ENCODE measurements at regions not wholly inside any gene's neighbourhood (a gene's known extent, or its start where the extent isn't known, plus 50 kb on each side); places are given as distances from the start of the nearest gene placed in this dataset.

DNA sequence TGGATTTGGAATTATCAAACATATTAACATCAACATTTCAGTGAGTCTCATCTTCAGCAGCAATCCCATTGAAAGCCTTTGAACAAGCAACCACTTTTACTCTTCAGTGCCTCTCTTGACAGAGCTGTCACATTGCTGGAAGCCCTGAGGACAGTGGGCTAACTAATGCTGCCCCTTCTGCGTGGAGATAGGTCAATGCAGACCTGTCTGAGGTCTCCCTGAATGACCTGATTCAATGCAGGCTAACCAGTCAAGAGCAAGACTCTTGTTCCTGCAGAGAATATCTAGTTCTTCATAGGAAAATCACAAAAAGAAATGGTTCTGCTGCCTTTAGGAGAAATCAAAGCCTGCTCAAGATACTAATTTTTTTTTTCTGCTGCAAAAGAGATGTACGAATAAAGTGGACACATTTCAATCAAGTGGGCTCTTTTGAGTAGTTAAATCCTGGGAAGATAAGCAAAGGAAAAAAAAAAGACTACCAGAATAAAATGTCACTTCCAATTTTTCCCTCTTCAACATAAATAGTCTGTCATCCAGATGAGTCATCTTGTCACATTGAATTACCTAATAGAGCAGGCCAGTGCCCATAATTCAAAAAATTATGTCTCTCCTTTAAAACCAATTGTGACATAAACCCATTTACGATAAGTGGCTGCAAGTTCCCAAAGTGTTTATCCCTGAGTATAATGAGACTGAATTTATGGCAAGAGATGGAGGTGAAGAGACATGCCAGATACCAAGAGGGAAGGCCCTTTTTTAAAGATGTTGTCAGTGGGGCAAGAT is 1269.0 kb upstream of the DDX18 start:
- DNase-seq (ENCODE audit: low read depth, low spot score) (no peak), ATAC-seq (no peak), FAIRE-seq (no peak)
- ChIA-PET SMC1A (ENCODE audit: uncharacterized antibody, unreplicated experiment) (no interaction called here), CTCF (no interaction called here), RAD21 (ENCODE audit: unreplicated experiment) (no interaction called here), POLR2A (no interaction called here)
- intact Hi-C loops (cut with micrococcal nuclease; ENCODE audit: unreplicated experiment) = no loop called here
- Histone ChIP-seq H3K4me2 (ENCODE audit: control insufficient read depth, insufficient read depth) (no peak overlapping the region), H3K9me3 (replicated peaks; ENCODE audit: control insufficient read depth, insufficient read depth, low read length) (no peaks in the 10 kb centered on the region), H3K79me2 (ENCODE audit: control insufficient read depth, insufficient read depth, low read length) (no peaks in the 10 kb centered on the region), H3K9ac (ENCODE audit: control insufficient read depth, insufficient read depth, low read length) (no peak overlapping the region), H3K27me3 (replicated peaks in 1 of 2; ENCODE audit: control insufficient read depth in 2 of 2, insufficient read depth in 2 of 2, low read length in 1 of 2) (no peaks in the 10 kb centered on the region), H2AFZ (ENCODE audit: control insufficient read depth, low read depth, low read length) (no peak overlapping the region), H3K4me3 (no peak overlapping the region), H3K36me3 (ENCODE audit: control insufficient read depth in 2 of 2, insufficient read depth in 2 of 2, low read length in 1 of 2) (no peaks in the 10 kb centered on the region), H3K4me1 (ENCODE audit: control insufficient read depth, insufficient read depth, low read length) (no peaks in the 10 kb centered on the region), H4K20me1 (ENCODE audit: control insufficient read depth, insufficient read depth) (no peaks in the 10 kb centered on the region), H3K27ac (ENCODE audit: control insufficient read depth, insufficient read depth) (no peak overlapping the region)
- BruUV-seq (replicated peaks) = no TSS peak
- in situ Hi-C loops (cut with MboI) = no loop called here
- WGBS (ENCODE audit: insufficient coverage, insufficient replicate concordance, low lambda C conversion rate, missing lambda C conversion rate) = 16% methylated on average over 3 of the region's 3 CpGs
- TF ChIP-seq, protein P1, sequence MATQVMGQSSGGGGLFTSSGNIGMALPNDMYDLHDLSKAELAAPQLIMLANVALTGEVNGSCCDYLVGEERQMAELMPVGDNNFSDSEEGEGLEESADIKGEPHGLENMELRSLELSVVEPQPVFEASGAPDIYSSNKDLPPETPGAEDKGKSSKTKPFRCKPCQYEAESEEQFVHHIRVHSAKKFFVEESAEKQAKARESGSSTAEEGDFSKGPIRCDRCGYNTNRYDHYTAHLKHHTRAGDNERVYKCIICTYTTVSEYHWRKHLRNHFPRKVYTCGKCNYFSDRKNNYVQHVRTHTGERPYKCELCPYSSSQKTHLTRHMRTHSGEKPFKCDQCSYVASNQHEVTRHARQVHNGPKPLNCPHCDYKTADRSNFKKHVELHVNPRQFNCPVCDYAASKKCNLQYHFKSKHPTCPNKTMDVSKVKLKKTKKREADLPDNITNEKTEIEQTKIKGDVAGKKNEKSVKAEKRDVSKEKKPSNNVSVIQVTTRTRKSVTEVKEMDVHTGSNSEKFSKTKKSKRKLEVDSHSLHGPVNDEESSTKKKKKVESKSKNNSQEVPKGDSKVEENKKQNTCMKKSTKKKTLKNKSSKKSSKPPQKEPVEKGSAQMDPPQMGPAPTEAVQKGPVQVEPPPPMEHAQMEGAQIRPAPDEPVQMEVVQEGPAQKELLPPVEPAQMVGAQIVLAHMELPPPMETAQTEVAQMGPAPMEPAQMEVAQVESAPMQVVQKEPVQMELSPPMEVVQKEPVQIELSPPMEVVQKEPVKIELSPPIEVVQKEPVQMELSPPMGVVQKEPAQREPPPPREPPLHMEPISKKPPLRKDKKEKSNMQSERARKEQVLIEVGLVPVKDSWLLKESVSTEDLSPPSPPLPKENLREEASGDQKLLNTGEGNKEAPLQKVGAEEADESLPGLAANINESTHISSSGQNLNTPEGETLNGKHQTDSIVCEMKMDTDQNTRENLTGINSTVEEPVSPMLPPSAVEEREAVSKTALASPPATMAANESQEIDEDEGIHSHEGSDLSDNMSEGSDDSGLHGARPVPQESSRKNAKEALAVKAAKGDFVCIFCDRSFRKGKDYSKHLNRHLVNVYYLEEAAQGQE (IDR thresholded peaks at IDR 0.05; ENCODE audit: low read depth, low read length) = no peak
- TF ChIP-seq CEBPB (IDR thresholded peaks at IDR 0.05; ENCODE audit: borderline replicate concordance in 1 of 2, low read depth in 2 of 2, low read length in 2 of 2) (no peak), ZBED1 (IDR thresholded peaks at IDR 0.05; ENCODE audit: borderline replicate concordance) (no peak), SUZ12 (IDR thresholded peaks at IDR 0.05; ENCODE audit: unreplicated experiment) (no peak), PAX8 (IDR thresholded peaks at IDR 0.05) (no peak), ESRRA (IDR thresholded peaks at IDR 0.05; ENCODE audit: low read length) (no peak), CHD2 (IDR thresholded peaks at IDR 0.05; ENCODE audit: borderline replicate concordance, low read depth, low read length) (no peak), CHD1 (IDR thresholded peaks at IDR 0.05; ENCODE audit: low read depth, low read length) (no peak), MYC (IDR thresholded peaks at IDR 0.05; ENCODE audit: insufficient read depth, insufficient read length, insufficient replicate concordance, low read length, severe bottlenecking) (no peak), EED (IDR thresholded peaks at IDR 0.05; ENCODE audit: low read depth) (no peak), HCFC1 (IDR thresholded peaks at IDR 0.05; ENCODE audit: low read length) (no peak)
- TF ChIP-seq, protein P2, sequence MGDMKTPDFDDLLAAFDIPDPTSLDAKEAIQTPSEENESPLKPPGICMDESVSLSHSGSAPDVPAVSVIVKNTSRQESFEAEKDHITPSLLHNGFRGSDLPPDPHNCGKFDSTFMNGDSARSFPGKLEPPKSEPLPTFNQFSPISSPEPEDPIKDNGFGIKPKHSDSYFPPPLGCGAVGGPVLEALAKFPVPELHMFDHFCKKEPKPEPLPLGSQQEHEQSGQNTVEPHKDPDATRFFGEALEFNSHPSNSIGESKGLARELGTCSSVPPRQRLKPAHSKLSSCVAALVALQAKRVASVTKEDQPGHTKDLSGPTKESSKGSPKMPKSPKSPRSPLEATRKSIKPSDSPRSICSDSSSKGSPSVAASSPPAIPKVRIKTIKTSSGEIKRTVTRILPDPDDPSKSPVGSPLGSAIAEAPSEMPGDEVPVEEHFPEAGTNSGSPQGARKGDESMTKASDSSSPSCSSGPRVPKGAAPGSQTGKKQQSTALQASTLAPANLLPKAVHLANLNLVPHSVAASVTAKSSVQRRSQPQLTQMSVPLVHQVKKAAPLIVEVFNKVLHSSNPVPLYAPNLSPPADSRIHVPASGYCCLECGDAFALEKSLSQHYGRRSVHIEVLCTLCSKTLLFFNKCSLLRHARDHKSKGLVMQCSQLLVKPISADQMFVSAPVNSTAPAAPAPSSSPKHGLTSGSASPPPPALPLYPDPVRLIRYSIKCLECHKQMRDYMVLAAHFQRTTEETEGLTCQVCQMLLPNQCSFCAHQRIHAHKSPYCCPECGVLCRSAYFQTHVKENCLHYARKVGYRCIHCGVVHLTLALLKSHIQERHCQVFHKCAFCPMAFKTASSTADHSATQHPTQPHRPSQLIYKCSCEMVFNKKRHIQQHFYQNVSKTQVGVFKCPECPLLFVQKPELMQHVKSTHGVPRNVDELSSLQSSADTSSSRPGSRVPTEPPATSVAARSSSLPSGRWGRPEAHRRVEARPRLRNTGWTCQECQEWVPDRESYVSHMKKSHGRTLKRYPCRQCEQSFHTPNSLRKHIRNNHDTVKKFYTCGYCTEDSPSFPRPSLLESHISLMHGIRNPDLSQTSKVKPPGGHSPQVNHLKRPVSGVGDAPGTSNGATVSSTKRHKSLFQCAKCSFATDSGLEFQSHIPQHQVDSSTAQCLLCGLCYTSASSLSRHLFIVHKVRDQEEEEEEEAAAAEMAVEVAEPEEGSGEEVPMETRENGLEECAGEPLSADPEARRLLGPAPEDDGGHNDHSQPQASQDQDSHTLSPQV (IDR thresholded peaks at IDR 0.05) = no peak

Data from GM12878 (cell line).